OCI-LY3 (cell line): ENCODE measurements at regions not wholly inside any gene's neighbourhood (a gene's known extent, or its start where the extent isn't known, plus 50 kb on each side); places are given as distances from the start of the nearest gene placed in this dataset.
"Not testable (repeated sequence)": the region's sequence is repeated elsewhere in the genome, so short reads cannot be mapped to it uniquely, and the experiment has no call there.

ENCODE experiments used
- H2AFZ ChIP-seq: fragments of 200-600, 300-600 bp; shearing (Covaris generic); 2 replicates; pipeline ENCODE4 v1.6.0; 2014; ENCODE audit warnings: antibody characterized with exemption, low read depth, low read length
- H3K27ac ChIP-seq: fragments of 200-600, 300-600 bp; sonication (generic); 2 replicates; pipeline ENCODE4 v1.5.1; 2014; ENCODE audit warnings: mild to moderate bottlenecking, low read length, moderate library complexity, mixed read lengths
- H3K27me3 ChIP-seq: fragments of 200-600, 300-600 bp; sonication (generic); 2 replicates; pipeline ENCODE4 v1.6.1; 2014; ENCODE audit warnings: low read depth, low read length, mixed read lengths
- H3K36me3 ChIP-seq: fragments of 200-600, 300-600 bp; sonication (generic); replicated peaks from 2 replicates; pipeline ENCODE3; 2014; ENCODE audit warnings: low read depth, low read length, mixed read lengths
- H3K4me1 ChIP-seq: fragments of 300-600, 200-600 bp; sonication (generic); 2 replicates; pipeline ENCODE4 v1.6.1; 2014; ENCODE audit warnings: low read length, mixed read lengths
- H3K4me2 ChIP-seq: fragments of 200-600, 300-600 bp; sonication (generic); 2 replicates; pipeline ENCODE4 v1.6.1; 2014; ENCODE audit warnings: low read length, mixed read lengths
- H3K4me3 ChIP-seq: fragments of 300-600, 200-600 bp; sonication (generic); 2 replicates; pipeline ENCODE4 v1.5.1; 2014; ENCODE audit warnings: antibody characterized with exemption, mild to moderate bottlenecking, low read length, moderate library complexity
- H3K79me2 ChIP-seq: fragments of 300-600, 200-600 bp; shearing (Covaris generic); 2 replicates; pipeline ENCODE4 v1.6.1; 2014; ENCODE audit warnings: mild to moderate bottlenecking, low read length, mixed read lengths
- H3K9ac ChIP-seq: fragments of 300-600, 200-600 bp; shearing (Covaris generic); 2 replicates; pipeline ENCODE4 v1.6.0; 2014; ENCODE audit warnings: mild to moderate bottlenecking, low read length, moderate library complexity
- H3K9me3 ChIP-seq: fragments of 200-600, 300-600 bp; shearing (Covaris generic); 2 replicates; pipeline ENCODE4 v1.6.1; 2014; ENCODE audit warnings: low read length, mixed read lengths; ENCODE audit not compliant: insufficient read depth
- H4K20me1 ChIP-seq: fragments of 200-600, 300-600 bp; sonication (generic); 2 replicates; pipeline ENCODE4 v1.6.1; 2016; ENCODE audit warnings: low read length, mixed read lengths; ENCODE audit not compliant: insufficient read depth

DNA sequence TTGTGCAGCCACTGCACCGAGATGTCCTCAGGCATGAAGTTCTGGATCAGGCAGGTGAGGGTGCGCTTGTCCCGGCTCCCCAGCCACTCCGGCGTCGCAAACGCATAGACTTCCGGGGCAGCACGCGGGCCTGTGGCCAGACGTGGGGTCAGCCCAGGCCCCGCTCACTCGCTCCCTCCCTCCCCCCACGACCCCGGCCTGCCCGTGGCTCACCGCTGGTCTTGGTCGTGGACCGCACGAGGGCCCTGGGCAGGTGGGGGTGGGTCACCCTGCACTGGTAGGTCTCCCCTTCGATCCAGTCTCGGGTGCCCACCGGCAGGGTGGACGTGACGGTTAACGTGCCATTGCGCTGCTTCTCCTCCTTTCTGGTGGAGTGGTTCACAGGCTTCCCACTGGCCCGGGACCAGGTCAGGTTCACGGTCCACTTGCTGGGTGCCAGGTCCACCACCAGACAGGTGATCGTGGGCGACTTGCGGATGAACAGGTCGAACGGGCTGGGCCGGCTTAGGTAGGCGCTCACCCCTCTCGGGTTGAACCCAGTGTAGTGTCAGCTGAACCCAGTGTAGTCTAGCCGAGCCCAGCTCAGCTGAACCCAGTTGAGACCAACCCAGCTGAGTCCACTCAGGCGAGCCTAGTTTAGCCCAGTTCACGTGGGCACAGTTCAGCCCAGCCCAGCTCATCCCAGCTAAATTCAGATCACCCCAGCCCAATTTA lies 195.8 kb downstream of the TMEM121 start:
- H3K4me3 ChIP-seq, H2AFZ ChIP-seq, H3K9ac ChIP-seq, H3K4me2 ChIP-seq, H3K4me1 ChIP-seq, H3K36me3 ChIP-seq, H4K20me1 ChIP-seq, H3K27me3 ChIP-seq, H3K79me2 ChIP-seq, H3K27ac ChIP-seq, H3K9me3 ChIP-seq: not testable (repeated sequence)

DNA sequence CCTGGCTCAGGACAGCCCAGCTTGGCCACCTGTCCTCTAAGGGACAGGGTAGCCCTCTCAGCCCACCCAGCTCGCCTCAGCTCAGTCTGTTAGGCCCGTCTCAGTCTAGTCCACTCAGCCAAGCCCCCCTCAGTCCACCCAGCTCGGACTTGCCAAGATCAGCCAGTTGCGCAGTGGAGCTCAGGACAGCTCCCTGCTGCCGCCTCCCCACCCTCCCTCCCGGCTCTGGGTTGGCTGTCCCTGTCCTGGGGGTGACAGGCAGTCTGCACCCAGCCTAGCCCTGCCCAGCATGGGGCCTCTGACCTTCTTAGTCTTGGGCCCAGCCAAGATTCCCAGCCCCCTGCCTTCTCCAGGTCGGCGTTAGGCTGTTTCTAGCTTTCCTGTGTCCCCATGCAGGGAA lies 196.9 kb downstream of the TMEM121 start:
- H2AFZ ChIP-seq, H3K9ac ChIP-seq, H4K20me1 ChIP-seq, H3K9me3 ChIP-seq, H3K36me3 ChIP-seq, H3K79me2 ChIP-seq, H3K4me1 ChIP-seq, H3K4me3 ChIP-seq, H3K4me2 ChIP-seq, H3K27ac ChIP-seq, H3K27me3 ChIP-seq: not testable (repeated sequence)

DNA sequence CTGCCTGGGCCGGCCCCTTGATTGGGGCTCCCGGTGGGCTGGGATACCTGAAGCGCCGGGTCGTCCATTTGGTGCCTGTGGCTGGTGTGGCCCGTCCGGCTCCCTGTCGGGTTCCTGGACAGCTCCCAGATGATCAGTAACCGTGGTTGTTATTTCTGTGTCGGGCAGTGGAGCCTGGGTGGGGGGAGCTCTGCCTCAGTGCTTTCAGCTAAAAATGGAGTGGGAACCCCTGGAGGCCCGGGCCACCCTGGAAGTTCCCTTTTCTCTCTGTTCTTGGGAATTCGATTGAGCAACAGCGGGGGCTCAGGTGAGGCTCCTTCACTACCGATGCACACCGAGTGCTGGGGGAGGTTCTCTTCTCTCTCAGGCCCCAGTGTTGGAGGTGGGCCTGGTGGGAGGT lies 197.4 kb downstream of the TMEM121 start:
- not testable (repeated sequence) for H3K4me1 ChIP-seq, H3K27ac ChIP-seq, H3K4me2 ChIP-seq, H3K79me2 ChIP-seq, H3K27me3 ChIP-seq, H3K36me3 ChIP-seq, H3K4me3 ChIP-seq, H3K9ac ChIP-seq, H2AFZ ChIP-seq, H3K9me3 ChIP-seq, H4K20me1 ChIP-seq

DNA sequence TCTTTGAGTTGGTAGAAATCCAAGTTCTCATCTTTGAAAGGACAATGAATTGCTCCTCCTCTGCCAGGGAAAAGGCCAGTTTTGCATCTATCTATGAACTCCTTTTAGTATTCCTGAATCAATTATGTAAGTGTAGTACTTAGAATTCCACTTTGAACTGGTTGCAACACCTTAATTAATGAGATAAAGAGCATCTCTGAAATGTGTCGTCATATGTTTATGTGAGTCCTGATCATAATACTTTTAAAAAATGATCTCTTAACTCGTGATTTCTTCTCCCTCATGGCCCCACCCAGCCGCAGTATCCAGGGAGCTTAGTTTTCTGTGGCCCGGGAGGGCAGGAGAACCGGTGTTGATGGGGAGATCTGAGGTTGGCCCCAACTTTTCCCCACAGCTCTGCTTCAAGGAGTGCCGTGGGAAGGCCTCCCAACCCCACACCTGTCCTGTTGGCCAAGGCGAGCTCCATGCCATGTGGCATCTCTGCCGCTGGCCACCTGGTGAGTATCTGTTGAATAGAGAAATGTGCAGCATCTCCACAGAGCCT lies 203.5 kb downstream of the TMEM121 start:
- H3K27ac ChIP-seq, H3K4me2 ChIP-seq, H3K4me1 ChIP-seq, H3K79me2 ChIP-seq, H3K9me3 ChIP-seq, H3K27me3 ChIP-seq, H2AFZ ChIP-seq, H3K36me3 ChIP-seq, H3K4me3 ChIP-seq, H3K9ac ChIP-seq, H4K20me1 ChIP-seq: not testable (repeated sequence)

DNA sequence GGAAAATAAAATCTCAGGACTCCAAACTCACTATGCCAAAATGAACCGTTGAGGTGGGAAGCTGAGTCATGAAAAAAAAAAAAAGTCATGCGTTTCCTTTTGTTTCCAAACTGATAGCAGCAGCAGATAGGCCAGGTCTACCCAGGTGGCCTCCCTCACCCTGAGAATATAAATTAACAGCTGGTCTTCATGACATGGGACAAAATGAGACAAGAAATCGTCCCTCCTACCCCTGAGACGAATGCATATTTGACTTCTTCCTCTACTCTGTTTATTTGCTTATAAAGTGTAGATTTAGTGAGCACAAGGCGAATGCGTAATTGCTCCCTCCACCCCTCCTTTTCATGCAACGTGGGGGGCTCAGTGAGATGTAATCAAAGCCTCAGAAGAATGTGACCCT lies 204.3 kb downstream of the TMEM121 start:
- not testable (repeated sequence) for H3K9ac ChIP-seq, H4K20me1 ChIP-seq, H3K4me1 ChIP-seq, H3K4me2 ChIP-seq, H3K36me3 ChIP-seq, H3K79me2 ChIP-seq, H3K9me3 ChIP-seq, H3K27ac ChIP-seq, H2AFZ ChIP-seq, H3K4me3 ChIP-seq, H3K27me3 ChIP-seq

DNA sequence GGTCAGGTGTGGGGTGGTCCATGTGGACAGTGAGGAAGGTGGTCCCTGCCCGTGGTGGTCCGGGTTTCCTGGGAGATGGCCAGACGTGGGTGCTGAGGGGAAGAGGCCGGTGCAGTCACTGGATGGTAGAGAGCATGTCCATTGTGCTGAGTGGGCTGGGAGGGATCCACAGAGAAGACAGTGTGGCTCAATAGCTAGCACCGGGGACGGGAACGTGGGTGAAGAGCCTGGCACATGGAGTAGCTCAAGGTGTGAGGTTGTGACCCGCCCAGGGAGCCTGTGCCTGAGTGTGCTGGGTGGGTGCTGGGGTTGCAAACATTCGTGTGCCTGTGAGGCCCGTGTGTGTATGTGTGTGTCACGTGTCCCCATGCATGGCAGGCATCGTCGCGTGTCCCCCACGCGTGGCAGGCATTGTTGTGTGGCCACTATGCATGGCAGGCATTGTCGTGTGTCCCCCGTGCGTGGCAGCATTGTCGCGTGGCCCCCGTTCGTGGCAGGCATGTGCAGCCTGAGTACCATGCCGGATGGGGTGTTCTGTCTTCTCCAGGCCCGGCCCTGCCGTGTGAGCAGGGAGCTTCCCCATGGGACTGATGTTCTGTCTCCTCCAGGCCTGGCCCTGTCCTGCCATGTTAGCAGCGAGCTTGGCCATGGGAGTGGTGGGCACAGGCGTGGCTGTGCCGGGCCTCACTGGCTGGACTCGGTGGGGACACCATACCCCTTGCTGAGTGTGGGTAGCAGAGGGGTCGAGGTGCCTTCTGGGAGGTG lies 205.0 kb downstream of the TMEM121 start:
- not testable (repeated sequence) for H3K27me3 ChIP-seq, H4K20me1 ChIP-seq, H3K4me2 ChIP-seq, H2AFZ ChIP-seq, H3K9me3 ChIP-seq, H3K9ac ChIP-seq, H3K27ac ChIP-seq, H3K4me1 ChIP-seq, H3K79me2 ChIP-seq, H3K4me3 ChIP-seq, H3K36me3 ChIP-seq
